ENCODE measurements at regions not wholly inside any gene's neighbourhood (a gene's known extent, or its start where the extent isn't known, plus 50 kb on each side); places are given as distances from the start of the nearest gene placed in this dataset.

GRCh38 chr2:2782007-2782406 lies 450.9 kb upstream of the MYT1L start:
- no peak for TF ChIP-seq CTCF (IDR thresholded peaks at IDR 0.05; ENCODE audit: poor library complexity, severe bottlenecking)
- Histone ChIP-seq H3K4me1 (ENCODE audit: insufficient read depth, poor library complexity, severe bottlenecking) (no peaks in the 10 kb centered on the region), H3K27ac (ENCODE audit: poor library complexity, severe bottlenecking) (no peak overlapping the region), H3K36me3 (ENCODE audit: low read depth) (no peaks in the 10 kb centered on the region), H3K27me3 (ENCODE audit: insufficient read depth, poor library complexity, severe bottlenecking) (no peaks in the 10 kb centered on the region), H3K4me3 (ENCODE audit: severe bottlenecking) (no peak overlapping the region), H3K9me3 (ENCODE audit: severe bottlenecking) (no peaks in the 10 kb centered on the region)
- DNase-seq (ENCODE audit: low spot score), result no peak
- ATAC-seq (ENCODE audit: low read depth), result no peak

GRCh38 chr2:2779727-2780126 lies 448.7 kb upstream of the MYT1L start:
- no peaks in the 10 kb centered on the region for H3K9me3 ChIP-seq (ENCODE audit: severe bottlenecking)
- no peak for ATAC-seq (ENCODE audit: low read depth)

GRCh38 chr2:2777876-2778275 lies 446.8 kb upstream of the MYT1L start:
- Histone ChIP-seq H3K4me1 (ENCODE audit: insufficient read depth, poor library complexity, severe bottlenecking) (no peaks in the 10 kb centered on the region), H3K9me3 (ENCODE audit: severe bottlenecking) (no peaks in the 10 kb centered on the region), H3K27me3 (ENCODE audit: insufficient read depth, poor library complexity, severe bottlenecking) (no peaks in the 10 kb centered on the region), H3K36me3 (ENCODE audit: low read depth) (no peaks in the 10 kb centered on the region), H3K27ac (ENCODE audit: poor library complexity, severe bottlenecking) (no peak overlapping the region), H3K4me3 (ENCODE audit: severe bottlenecking) (no peak overlapping the region)
- DNase-seq (ENCODE audit: low spot score) (no peak), ATAC-seq (ENCODE audit: low read depth) (no peak)
- TF ChIP-seq CTCF (IDR thresholded peaks at IDR 0.05; ENCODE audit: poor library complexity, severe bottlenecking), result no peak

More at GRCh38 chr2:2779727-2780126, 448.7 kb upstream of the MYT1L start:
- H3K27me3 ChIP-seq (ENCODE audit: insufficient read depth, poor library complexity, severe bottlenecking), result no peaks in the 10 kb centered on the region
- H3K36me3 ChIP-seq (ENCODE audit: low read depth), result no peaks in the 10 kb centered on the region
- no peak overlapping the region for H3K27ac ChIP-seq (ENCODE audit: poor library complexity, severe bottlenecking)
- no peak for TF ChIP-seq CTCF (IDR thresholded peaks at IDR 0.05; ENCODE audit: poor library complexity, severe bottlenecking)
- DNase-seq (ENCODE audit: low spot score), result no peak
- H3K4me3 ChIP-seq (ENCODE audit: severe bottlenecking), result no peak overlapping the region
- H3K4me1 ChIP-seq (ENCODE audit: insufficient read depth, poor library complexity, severe bottlenecking), result no peaks in the 10 kb centered on the region

- Histone ChIP-seq H3K9me3 (ENCODE audit: severe bottlenecking) (no peaks in the 10 kb centered on the region), H3K36me3 (ENCODE audit: low read depth) (no peaks in the 10 kb centered on the region), H3K4me1 (ENCODE audit: insufficient read depth, poor library complexity, severe bottlenecking) (no peaks in the 10 kb centered on the region), H3K27ac (ENCODE audit: poor library complexity, severe bottlenecking) (no peak overlapping the region), H3K27me3 (ENCODE audit: insufficient read depth, poor library complexity, severe bottlenecking) (no peaks in the 10 kb centered on the region), H3K4me3 (ENCODE audit: severe bottlenecking) (no peak overlapping the region)
- no peak for ATAC-seq (ENCODE audit: low read depth)
- no peak for DNase-seq (ENCODE audit: low spot score)
- TF ChIP-seq CTCF (IDR thresholded peaks at IDR 0.05; ENCODE audit: poor library complexity, severe bottlenecking), result no peak
These were observed 446.1 kb upstream of the MYT1L start for GRCh38 chr2:2777213-2777612.

GRCh38 chr2:2775018-2775417 lies 443.9 kb upstream of the MYT1L start:
- 0 out of 3 replicates have a peak, but pooled peaks have one; percentile 14 for ATAC-seq (ENCODE audit: low read depth)
- TF ChIP-seq CTCF (IDR thresholded peaks at IDR 0.05; ENCODE audit: poor library complexity, severe bottlenecking), result no peak
- Histone ChIP-seq H3K36me3 (ENCODE audit: low read depth) (no peaks in the 10 kb centered on the region), H3K9me3 (ENCODE audit: severe bottlenecking) (no peaks in the 10 kb centered on the region), H3K27me3 (ENCODE audit: insufficient read depth, poor library complexity, severe bottlenecking) (no peaks in the 10 kb centered on the region), H3K4me3 (ENCODE audit: severe bottlenecking) (no peak overlapping the region), H3K4me1 (ENCODE audit: insufficient read depth, poor library complexity, severe bottlenecking) (no peaks in the 10 kb centered on the region), H3K27ac (ENCODE audit: poor library complexity, severe bottlenecking) (no peak overlapping the region)
- DNase-seq (ENCODE audit: low spot score), result no peak

Measured in RWPE2 (cell line).